ENCODE measurements at regions not wholly inside any gene's neighbourhood (a gene's known extent, or its start where the extent isn't known, plus 50 kb on each side); places are given as distances from the start of the nearest gene placed in this dataset.

- BruUV-seq (replicated peaks) = no TSS peak
- POLR2A ChIA-PET = no interaction called here
- DNase-seq (ENCODE audit: extremely low read depth in 1 of 4, low spot score in 3 of 4) (no peak), FAIRE-seq (no peak), ATAC-seq (no peak)
- 0% methylated on average over 1 of the region's 1 CpG for WGBS (ENCODE audit: insufficient coverage, low coverage, missing lambda C conversion rate)
- H3K27ac ChIP-seq (ENCODE audit: extremely low read depth, low read depth, low read length) = no peak overlapping the region
- H3K79me2 ChIP-seq (ENCODE audit: control insufficient read depth, insufficient read depth, low read length) = no peaks in the 10 kb centered on the region
- H3K4me3 ChIP-seq = no peak overlapping the region
- TF ChIP-seq ZNF3 (CRISPR knock-in tag; IDR thresholded peaks at IDR 0.05) (no peak), NCOA1 (IDR thresholded peaks at IDR 0.05; ENCODE audit: low read depth) (no peak), STAT6 (CRISPR knock-in tag; IDR thresholded peaks at IDR 0.05) (no peak), TEAD4 (IDR thresholded peaks at IDR 0.05; ENCODE audit: low read length) (no peak), TEAD4 (CRISPR knock-in tag; IDR thresholded peaks at IDR 0.05; ENCODE audit: borderline replicate concordance) (no peak), ZNF561 (CRISPR knock-in tag; conservative IDR thresholded peaks at IDR 0.05) (no peak), BCOR (IDR thresholded peaks at IDR 0.05) (no peak), ZNF512 (tag; IDR thresholded peaks at IDR 0.05) (no peak), RBM25 (IDR thresholded peaks at IDR 0.05; ENCODE audit: low read depth, low read length, severe bottlenecking) (no peak), MAFK (IDR thresholded peaks at IDR 0.05; ENCODE audit: low read length) (no peak), ILF3 (IDR thresholded peaks at IDR 0.05; ENCODE audit: borderline replicate concordance) (no peak), SMAD1 (IDR thresholded peaks at IDR 0.05; ENCODE audit: low read depth, low read length, partially characterized antibody) (no peak), IRF9 (tag; IDR thresholded peaks at IDR 0.05) (no peak), BRF1 (IDR thresholded peaks at IDR 0.05; ENCODE audit: borderline replicate concordance, extremely low read depth, insufficient read length) (no peak), ZNF57 (CRISPR knock-in tag; IDR thresholded peaks at IDR 0.05) (no peak), SMAD4 (CRISPR knock-in tag; conservative IDR thresholded peaks at IDR 0.05) (no peak), ELF1 (tag; IDR thresholded peaks at IDR 0.05) (no peak), GTF2E2 (tag; IDR thresholded peaks at IDR 0.05) (no peak)
- TF ChIP-seq, protein P1, sequence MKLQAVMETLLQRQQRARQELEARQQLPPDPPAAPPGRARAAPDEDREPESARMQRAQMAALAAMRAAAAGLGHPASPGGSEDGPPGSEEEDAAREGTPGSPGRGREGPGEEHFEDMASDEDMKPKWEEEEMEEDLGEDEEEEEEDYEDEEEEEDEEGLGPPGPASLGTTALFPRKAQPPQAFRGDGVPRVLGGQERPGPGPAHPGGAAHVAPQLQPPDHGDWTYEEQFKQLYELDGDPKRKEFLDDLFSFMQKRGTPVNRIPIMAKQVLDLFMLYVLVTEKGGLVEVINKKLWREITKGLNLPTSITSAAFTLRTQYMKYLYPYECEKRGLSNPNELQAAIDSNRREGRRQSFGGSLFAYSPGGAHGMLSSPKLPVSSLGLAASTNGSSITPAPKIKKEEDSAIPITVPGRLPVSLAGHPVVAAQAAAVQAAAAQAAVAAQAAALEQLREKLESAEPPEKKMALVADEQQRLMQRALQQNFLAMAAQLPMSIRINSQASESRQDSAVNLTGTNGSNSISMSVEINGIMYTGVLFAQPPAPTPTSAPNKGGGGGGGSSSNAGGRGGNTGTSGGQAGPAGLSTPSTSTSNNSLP (IDR thresholded peaks at IDR 0.05; ENCODE audit: borderline replicate concordance, low read depth, low read length) = no peak
- in situ Hi-C loops (cut with MboI) = no loop called here
- no peaks in the 10 kb centered on the region for H3K4me1 ChIP-seq (replicated peaks in 1 of 2; ENCODE audit: control insufficient read depth in 2 of 2, insufficient read depth in 2 of 2, low read length in 2 of 2)
- no peaks in the 10 kb centered on the region for H3K9me3 ChIP-seq (replicated peaks; ENCODE audit: control insufficient read depth, insufficient read depth, low read depth, low read length)
- H2AFZ ChIP-seq (ENCODE audit: low read depth, low read length) = no peak overlapping the region
- no peaks in the 10 kb centered on the region for H4K20me1 ChIP-seq (replicated peaks; ENCODE audit: control insufficient read depth, insufficient read depth, low read length)
- CTCF ChIA-PET (ENCODE audit: low intra/inter-chr PET ratio) = no interaction called here
- no peak overlapping the region for H3K4me2 ChIP-seq (ENCODE audit: insufficient read depth, low read length)
- H3K27me3 ChIP-seq (ENCODE audit: control insufficient read depth in 2 of 2, insufficient read depth in 2 of 2, low read length in 2 of 2) = no peaks in the 10 kb centered on the region
- intact Hi-C loops (cut with micrococcal nuclease) = no loop called here
- H3K9ac ChIP-seq (ENCODE audit: insufficient read depth in 1 of 2, low read depth in 2 of 2, low read length in 2 of 2) = no peak overlapping the region
- H3K9me1 ChIP-seq (ENCODE audit: control insufficient read depth, insufficient read depth, low read length) = no peaks in the 10 kb centered on the region
- H3K36me3 ChIP-seq (ENCODE audit: control insufficient read depth, insufficient read depth, low read length) = no peaks in the 10 kb centered on the region
These were observed 268.1 kb upstream of the LINC00305 start for GRCh38 chr18:64416990-64417389.

Data from K562 (cell line).